IPS DF 6.9 (cell line): ENCODE measurements at regions not wholly inside any gene's neighbourhood (a gene's known extent, or its start where the extent isn't known, plus 50 kb on each side); places are given as distances from the start of the nearest gene placed in this dataset.

Experiments used
- DNase-seq: peaks from one replicate; pipeline ENCODE4 v3.0.0-alpha.2; 2013; ENCODE audit warnings: low read depth, low spot score
- H3K27ac ChIP-seq: one replicate; pipeline ENCODE4 v1.5.1; 2013; ENCODE audit warnings: low read length, control low read depth
- H3K27me3 ChIP-seq: 2 replicates; pipeline ENCODE4 v1.6.1; 2013; ENCODE audit warnings: mild to moderate bottlenecking, low read length; ENCODE audit not compliant: control insufficient read depth, insufficient read depth
- H3K36me3 ChIP-seq: 2 replicates; pipeline ENCODE4 v1.6.1; 2013; ENCODE audit warnings: low read length; ENCODE audit not compliant: control insufficient read depth, insufficient read depth
- H3K4me1 ChIP-seq: 2 replicates; pipeline ENCODE4 v1.6.1; 2013; ENCODE audit warnings: low read length; ENCODE audit not compliant: control insufficient read depth, insufficient read depth
- H3K4me3 ChIP-seq: 2 replicates; pipeline ENCODE4 v1.5.1; 2013; ENCODE audit warnings: mild to moderate bottlenecking, low read length
- H3K9me3 ChIP-seq: 2 replicates; pipeline ENCODE4 v1.6.1; 2013; ENCODE audit warnings: low read length, inconsistent platforms; ENCODE audit not compliant: control insufficient read depth, insufficient read depth
- WGBS: extraction: QIAGEN DNeasy Blood & Tissue Kit; methylation state at CpG from one replicate; pipeline ENCODE4 v1.1.7; 2013; ENCODE audit warnings: mixed read lengths, missing lambda C conversion rate; ENCODE audit not compliant: insufficient read length, insufficient coverage; 5-methylcytosine and 5-hydroxymethylcytosine counted together

GRCh38 chr2:211161236-211161635, 604.8 kb downstream of the CPS1 start:
- H3K4me1 ChIP-seq: no peaks in the 10 kb centered on the region
- no peak overlapping the region for H3K27ac ChIP-seq
- H3K9me3 ChIP-seq: no peaks in the 10 kb centered on the region
- no peaks in the 10 kb centered on the region for H3K36me3 ChIP-seq
- no CpG with 5 or more reads among the region's 5 CpGs for WGBS
- H3K27me3 ChIP-seq: no peaks in the 10 kb centered on the region
- H3K4me3 ChIP-seq: no peak overlapping the region
- no peak for DNase-seq

- H3K36me3 ChIP-seq: no peaks in the 10 kb centered on the region
- H3K27ac ChIP-seq: no peak overlapping the region
- H3K9me3 ChIP-seq: no peaks in the 10 kb centered on the region
- H3K4me1 ChIP-seq: no peaks in the 10 kb centered on the region
- no peak overlapping the region for H3K4me3 ChIP-seq
- no CpG with 5 or more reads among the region's 3 CpGs for WGBS
- DNase-seq: no peak
- H3K27me3 ChIP-seq: no peaks in the 10 kb centered on the region
Measured at GRCh38 chr2:211162911-211163310, 606.5 kb downstream of the CPS1 start.

- H3K4me3 ChIP-seq: no peak overlapping the region
- no CpG with 5 or more reads among the region's 4 CpGs for WGBS
- H3K36me3 ChIP-seq: no peaks in the 10 kb centered on the region
- H3K9me3 ChIP-seq: no peaks in the 10 kb centered on the region
- H3K27me3 ChIP-seq: no peaks in the 10 kb centered on the region
- DNase-seq: no peak
- no peak overlapping the region for H3K27ac ChIP-seq
- no peaks in the 10 kb centered on the region for H3K4me1 ChIP-seq
Measured at GRCh38 chr2:211170843-211171242, 614.4 kb downstream of the CPS1 start.

GRCh38 chr2:211174021-211174420, 617.6 kb downstream of the CPS1 start:
- DNase-seq: no peak
- H3K4me1 ChIP-seq: no peaks in the 10 kb centered on the region
- WGBS: no CpG with 5 or more reads among the region's 2 CpGs
- no peak overlapping the region for H3K27ac ChIP-seq
- H3K4me3 ChIP-seq: no peak overlapping the region
- no peaks in the 10 kb centered on the region for H3K36me3 ChIP-seq
- no peaks in the 10 kb centered on the region for H3K27me3 ChIP-seq
- H3K9me3 ChIP-seq: no peaks in the 10 kb centered on the region

GRCh38 chr2:211174631-211175030, 618.2 kb downstream of the CPS1 start:
- no peaks in the 10 kb centered on the region for H3K36me3 ChIP-seq
- H3K4me3 ChIP-seq: no peak overlapping the region
- no peaks in the 10 kb centered on the region for H3K4me1 ChIP-seq
- H3K27me3 ChIP-seq: no peaks in the 10 kb centered on the region
- H3K9me3 ChIP-seq: no peaks in the 10 kb centered on the region
- H3K27ac ChIP-seq: no peak overlapping the region
- DNase-seq: no peak
- no CpG with 5 or more reads among the region's 4 CpGs for WGBS

GRCh38 chr2:211175956-211176355, 619.6 kb downstream of the CPS1 start:
- no peak for DNase-seq
- Histone ChIP-seq H3K4me3 (no peak overlapping the region), H3K36me3 (no peaks in the 10 kb centered on the region), H3K27ac (no peak overlapping the region), H3K27me3 (no peaks in the 10 kb centered on the region), H3K4me1 (no peaks in the 10 kb centered on the region), H3K9me3 (no peaks in the 10 kb centered on the region)
- WGBS: no CpG with 5 or more reads among the region's 2 CpGs

GRCh38 chr2:211176514-211177141, 620.2 kb downstream of the CPS1 start:
- H3K4me1 ChIP-seq: no peaks in the 10 kb centered on the region
- H3K4me3 ChIP-seq: no peak overlapping the region
- H3K27me3 ChIP-seq: no peaks in the 10 kb centered on the region
- no peaks in the 10 kb centered on the region for H3K36me3 ChIP-seq
- H3K27ac ChIP-seq: no peak overlapping the region
- no peak for DNase-seq
- no peaks in the 10 kb centered on the region for H3K9me3 ChIP-seq

- Histone ChIP-seq H3K27ac (no peak overlapping the region), H3K4me1 (no peaks in the 10 kb centered on the region), H3K9me3 (no peaks in the 10 kb centered on the region), H3K36me3 (no peaks in the 10 kb centered on the region), H3K27me3 (no peaks in the 10 kb centered on the region), H3K4me3 (no peak overlapping the region)
- whole genome bisulfite sequencing: no CpG with 5 or more reads among the region's 5 CpGs
- no peak for DNase-seq
Measured at GRCh38 chr2:211181626-211182025, 625.2 kb downstream of the CPS1 start.

- H3K27ac ChIP-seq: no peak overlapping the region
- no peak overlapping the region for H3K4me3 ChIP-seq
- H3K36me3 ChIP-seq: no peaks in the 10 kb centered on the region
- DNase-seq: no peak
- H3K4me1 ChIP-seq: no peaks in the 10 kb centered on the region
- no peaks in the 10 kb centered on the region for H3K9me3 ChIP-seq
- H3K27me3 ChIP-seq: no peaks in the 10 kb centered on the region
Measured at GRCh38 chr2:211187602-211188001, 631.2 kb downstream of the CPS1 start.

GRCh38 chr2:211203986-211204385, 647.6 kb downstream of the CPS1 start:
- Histone ChIP-seq H3K4me1 (no peaks in the 10 kb centered on the region), H3K27me3 (no peaks in the 10 kb centered on the region), H3K27ac (no peak overlapping the region), H3K9me3 (no peaks in the 10 kb centered on the region), H3K4me3 (no peak overlapping the region), H3K36me3 (no peaks in the 10 kb centered on the region)
- DNase-seq: no peak

- H3K27me3 ChIP-seq: no peaks in the 10 kb centered on the region
- no peaks in the 10 kb centered on the region for H3K36me3 ChIP-seq
- no peaks in the 10 kb centered on the region for H3K9me3 ChIP-seq
- no peak overlapping the region for H3K4me3 ChIP-seq
- no peaks in the 10 kb centered on the region for H3K4me1 ChIP-seq
- WGBS: no CpG with 5 or more reads among the region's 2 CpGs
- no peak overlapping the region for H3K27ac ChIP-seq
- no peak for DNase-seq
Measured at GRCh38 chr2:211204456-211204855, 648.1 kb downstream of the CPS1 start.
